ENCODE measurements at regions not wholly inside any gene's neighbourhood (a gene's known extent, or its start where the extent isn't known, plus 50 kb on each side); places are given as distances from the start of the nearest gene placed in this dataset.

GRCh38 chr6:147054871-147055270, 149.3 kb upstream of the STXBP5 start:
- TF ChIP-seq CTCF (IDR thresholded peaks at IDR 0.05): no peak
- no peak for TF ChIP-seq POLR2A (IDR thresholded peaks at IDR 0.05)

Data from uterus (tissue), 2 donors.